GM19324 (cell line): ENCODE measurements at regions not wholly inside any gene's neighbourhood (a gene's known extent, or its start where the extent isn't known, plus 50 kb on each side); places are given as distances from the start of the nearest gene placed in this dataset.
"Not testable (repeated sequence)": the region's sequence is repeated elsewhere in the genome, so short reads cannot be mapped to it uniquely, and the experiment has no call there.

ENCODE experiments used
- ATAC-seq: cut with Tn5 transposase; IDR thresholded peaks from one replicate; pipeline ENCODE4 v1.9.1; 2021; ENCODE audit warnings: mild to moderate bottlenecking, moderate library complexity; ENCODE audit not compliant: unreplicated experiment, low FRiP score

- ATAC-seq: no peak
Measured at GRCh38 chr5:68071282-68071632, 144.3 kb upstream of the PIK3R1 start.

- peak; percentile 81 for ATAC-seq
Measured at GRCh38 chr5:68070591-68071281, 144.8 kb upstream of the PIK3R1 start.

GRCh38 chr5:68067976-68068603 lies 147.5 kb upstream of the PIK3R1 start:
- no peak for ATAC-seq

GRCh38 chr5:68067291-68067690 lies 148.3 kb upstream of the PIK3R1 start:
- ATAC-seq: no peak

GRCh38 chr5:68066277-68066955 lies 149.1 kb upstream of the PIK3R1 start:
- ATAC-seq: no peak

GRCh38 chr5:68065321-68065720 lies 150.2 kb upstream of the PIK3R1 start:
- ATAC-seq: not testable (repeated sequence)

- no peak for ATAC-seq
Measured at GRCh38 chr5:68060382-68060781, 155.2 kb upstream of the PIK3R1 start.

- no peak for ATAC-seq
Measured at GRCh38 chr5:68057191-68057590, 158.4 kb upstream of the PIK3R1 start.

GRCh38 chr5:68055686-68056085 lies 159.9 kb upstream of the PIK3R1 start:
- ATAC-seq: no peak

GRCh38 chr5:68054638-68055037 lies 160.9 kb upstream of the PIK3R1 start:
- ATAC-seq: no peak

GRCh38 chr5:68053202-68053601 lies 162.4 kb upstream of the PIK3R1 start:
- no peak for ATAC-seq

GRCh38 chr5:68049053-68049713 lies 166.4 kb upstream of the PIK3R1 start:
- ATAC-seq: no peak

- no peak for ATAC-seq
Measured at GRCh38 chr5:68048516-68048915, 167.0 kb upstream of the PIK3R1 start.

- ATAC-seq: not testable (repeated sequence)
Measured at GRCh38 chr5:68048054-68048453, 167.5 kb upstream of the PIK3R1 start.

- no peak for ATAC-seq
Measured at GRCh38 chr5:68047035-68047434, 168.5 kb upstream of the PIK3R1 start.

GRCh38 chr5:68046445-68046844 lies 169.1 kb upstream of the PIK3R1 start:
- no peak for ATAC-seq

- ATAC-seq: peak; percentile 97
Measured at GRCh38 chr5:68041293-68041692, 174.3 kb upstream of the PIK3R1 start.

- no peak for ATAC-seq
Measured at GRCh38 chr5:68037546-68037945, 178.0 kb upstream of the PIK3R1 start.

GRCh38 chr5:68033961-68034571 lies 181.5 kb upstream of the PIK3R1 start:
- no peak for ATAC-seq

GRCh38 chr5:68033029-68033428 lies 182.5 kb upstream of the PIK3R1 start:
- ATAC-seq: no peak

GRCh38 chr5:68032216-68032762 lies 183.3 kb upstream of the PIK3R1 start:
- no peak for ATAC-seq
